ENCODE measurements at regions not wholly inside any gene's neighbourhood (a gene's known extent, or its start where the extent isn't known, plus 50 kb on each side); places are given as distances from the start of the nearest gene placed in this dataset.

DNA sequence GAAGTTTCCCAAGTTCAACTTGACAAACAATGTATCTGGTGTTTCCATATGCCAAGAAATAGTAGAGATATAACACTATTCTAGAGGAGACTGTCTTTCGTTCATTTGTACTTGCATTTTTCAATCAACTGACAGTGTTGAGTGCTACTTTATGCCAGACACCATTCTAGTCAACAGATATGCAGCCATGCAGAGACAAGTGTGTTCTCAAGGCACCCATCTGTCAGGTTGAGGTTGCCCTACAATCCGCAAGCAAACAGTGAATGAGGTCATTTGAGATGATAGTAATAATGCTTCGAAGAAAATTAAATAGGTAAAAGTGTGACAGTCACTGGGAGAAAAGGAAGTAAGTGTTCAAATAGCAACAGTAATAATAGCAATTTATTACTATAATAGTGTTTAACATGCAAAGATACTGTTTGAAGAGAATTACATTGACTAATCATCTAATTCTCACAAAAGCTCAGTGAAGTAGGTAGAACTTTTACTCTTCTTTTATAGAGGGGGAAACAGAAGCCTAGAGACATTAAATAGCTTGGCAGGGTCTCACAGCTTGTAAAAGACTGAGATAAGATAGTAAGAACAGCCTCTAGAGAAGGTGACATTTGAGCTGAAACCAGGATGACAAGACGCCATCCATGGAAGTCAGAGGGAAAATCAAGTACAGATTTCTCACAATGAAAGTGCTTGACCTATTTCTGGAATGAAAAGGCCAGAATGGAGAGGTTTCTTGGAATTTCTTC lies 936.9 kb downstream of the SORCS3 start:
- no peak overlapping the region for H3K18ac ChIP-seq (ENCODE audit: low read depth, low read length)
- H3K9ac ChIP-seq (ENCODE audit: low read depth, low read length), result no peak overlapping the region
- H3K23ac ChIP-seq (ENCODE audit: low read depth, low read length), result no peak overlapping the region
- ChIA-PET POLR2A (ENCODE audit: unreplicated experiment) (no interaction called here), CTCF (no interaction called here)
- no peak overlapping the region for H4K91ac ChIP-seq (ENCODE audit: insufficient read depth, low read depth, low read length)
- no peak overlapping the region for H2AFZ ChIP-seq (replicated peaks; ENCODE audit: low read length, poor library complexity)
- no peak overlapping the region for H4K8ac ChIP-seq (ENCODE audit: low read depth in 2 of 2, low read length in 2 of 2)
- H2BK15ac ChIP-seq (ENCODE audit: low read depth, low read length), result no peak overlapping the region
- H4K20me1 ChIP-seq (ENCODE audit: insufficient read depth, low read length), result no peaks in the 10 kb centered on the region
- in situ Hi-C loops (cut with MboI; ENCODE audit: low sequenced_read_pairs), result no loop called here
- dilution Hi-C loops (cut with HindIII; ENCODE audit: low sequenced_read_pairs, unreplicated experiment), result no loop called here
- ATAC-seq (ENCODE audit: low read depth), result no peak
- WGBS, 2 experiments (ENCODE audit: extremely low coverage in 2 of 2, insufficient read length in 1 of 2), result no CpG with 5 or more reads among the region's 4 CpGs
- peaks cover 5% of the 10 kb centered on the region; the same call in 1 of the 2 replicates for H3K9me3 ChIP-seq (ENCODE audit: control insufficient read depth, insufficient read depth, low read length)
- H3K27me3 ChIP-seq (ENCODE audit: control insufficient read depth, insufficient read depth, low read length), result no peaks in the 10 kb centered on the region
- no peak overlapping the region for H2BK20ac ChIP-seq (ENCODE audit: low read depth, low read length)
- H4K5ac ChIP-seq (ENCODE audit: low read depth, low read length), result no peak overlapping the region
- TF ChIP-seq MXI1 (IDR thresholded peaks at IDR 0.05; ENCODE audit: borderline replicate concordance, low read depth, low read length), result no peak
- no peak for TF ChIP-seq MAZ (IDR thresholded peaks at IDR 0.05; ENCODE audit: borderline replicate concordance, low read depth, low read length)
- H3K4ac ChIP-seq (ENCODE audit: low read depth, low read length), result no peak overlapping the region
- H3K56ac ChIP-seq (ENCODE audit: extremely low read depth, insufficient read depth, low read length), result no peak overlapping the region
- no peak overlapping the region for H2AK5ac ChIP-seq (ENCODE audit: low read depth, low read length)
- no peak overlapping the region for H2BK5ac ChIP-seq (ENCODE audit: low read depth, low read length, poor library complexity, severe bottlenecking)
- H3K79me1 ChIP-seq (ENCODE audit: low read depth in 1 of 2, low read length in 2 of 2), result no peaks in the 10 kb centered on the region
- H2AK9ac ChIP-seq (replicated peaks; ENCODE audit: low read depth, low read length, poor library complexity), result no peak overlapping the region
- no peaks in the 10 kb centered on the region for H3K9me1 ChIP-seq (ENCODE audit: insufficient read depth, low read length)
- no TSS peak for BruUV-seq (replicated peaks)
- H3K14ac ChIP-seq (replicated peaks; ENCODE audit: low read depth, low read length), result no peak overlapping the region
- no peak overlapping the region for H2BK120ac ChIP-seq (ENCODE audit: low read depth, low read length)
- H3K4me3 ChIP-seq (ENCODE audit: insufficient read depth, low read depth, low read length), result no peak overlapping the region
- no peak overlapping the region for H3K4me2 ChIP-seq (ENCODE audit: low read depth, low read length)
- no peaks in the 10 kb centered on the region for H3K4me1 ChIP-seq (ENCODE audit: control insufficient read depth, insufficient read depth, low read length)
- H3K27ac ChIP-seq (ENCODE audit: insufficient read depth, low read length), result no peak overlapping the region
- no peak for DNase-seq
- intact Hi-C loops (cut with micrococcal nuclease), result no loop called here
- H3K36me3 ChIP-seq (ENCODE audit: control insufficient read depth, insufficient read depth, low read length), result no peaks in the 10 kb centered on the region
